WTC11 (cell line): ENCODE measurements at regions not wholly inside any gene's neighbourhood (a gene's known extent, or its start where the extent isn't known, plus 50 kb on each side); places are given as distances from the start of the nearest gene placed in this dataset.

Source experiments
- ATF3 ChIP-seq: sonication (generic); formaldehyde crosslinking; conservative IDR thresholded peaks from 2 replicates; pipeline ENCODE4 v1.8.1; 2022; ENCODE audit warnings: mild to moderate bottlenecking, missing genetic modification reagents
- CBFB ChIP-seq: sonication (generic); formaldehyde crosslinking; IDR thresholded peaks from 2 replicates; pipeline ENCODE4 v1.8.1; 2022; ENCODE audit warnings: mild to moderate bottlenecking, low read depth, missing genetic modification reagents
- FOXJ3 ChIP-seq: sonication (generic); formaldehyde crosslinking; IDR thresholded peaks from 2 replicates; pipeline ENCODE4 v1.9.0; 2021; ENCODE audit warnings: missing genetic modification reagents, mild to moderate bottlenecking, borderline replicate concordance
- MYBL2 ChIP-seq: sonication (generic); formaldehyde crosslinking; IDR thresholded peaks from 2 replicates; pipeline ENCODE4 v1.8.1; 2023; ENCODE audit warnings: mild to moderate bottlenecking, moderate library complexity, missing genetic modification reagents
- NFYB ChIP-seq: sonication (generic); formaldehyde crosslinking; conservative IDR thresholded peaks from 2 replicates; pipeline ENCODE4 v1.8.0; 2022; ENCODE audit warnings: low read depth, missing genetic modification reagents
- RELA ChIP-seq: sonication (generic); formaldehyde crosslinking; IDR thresholded peaks from 2 replicates; pipeline ENCODE4 v1.8.1; 2022; ENCODE audit warnings: missing genetic modification reagents, mild to moderate bottlenecking, borderline replicate concordance
- TEAD1 ChIP-seq: sonication (generic); formaldehyde crosslinking; IDR thresholded peaks from 2 replicates; pipeline ENCODE4 v1.8.0; 2022; ENCODE audit warnings: mild to moderate bottlenecking, missing genetic modification reagents
- TEAD4 ChIP-seq: sonication (generic); formaldehyde crosslinking; IDR thresholded peaks from 2 replicates; pipeline ENCODE4 v1.8.0; 2022; ENCODE audit warnings: mild to moderate bottlenecking, missing genetic modification reagents
- ZNF396 ChIP-seq: fragments of 250-450 bp; sonication (Bioruptor Pico); IDR thresholded peaks from 2 replicates; pipeline ENCODE4 v1.8.0; 2021; ENCODE audit warnings: mild to moderate bottlenecking, moderate library complexity, borderline replicate concordance
- TF ChIP-seq, protein P1 (sequence below): fragments of 200-600 bp; IDR thresholded peaks from 2 replicates; pipeline ENCODE4 v1.8.0; 2022; ENCODE audit warnings: antibody characterized with exemption
- TF ChIP-seq, protein P2 (sequence below): sonication (generic); formaldehyde crosslinking; IDR thresholded peaks from 2 replicates; pipeline ENCODE4 v1.8.1; 2022; ENCODE audit warnings: low read depth, missing genetic modification reagents, borderline replicate concordance

DNA sequence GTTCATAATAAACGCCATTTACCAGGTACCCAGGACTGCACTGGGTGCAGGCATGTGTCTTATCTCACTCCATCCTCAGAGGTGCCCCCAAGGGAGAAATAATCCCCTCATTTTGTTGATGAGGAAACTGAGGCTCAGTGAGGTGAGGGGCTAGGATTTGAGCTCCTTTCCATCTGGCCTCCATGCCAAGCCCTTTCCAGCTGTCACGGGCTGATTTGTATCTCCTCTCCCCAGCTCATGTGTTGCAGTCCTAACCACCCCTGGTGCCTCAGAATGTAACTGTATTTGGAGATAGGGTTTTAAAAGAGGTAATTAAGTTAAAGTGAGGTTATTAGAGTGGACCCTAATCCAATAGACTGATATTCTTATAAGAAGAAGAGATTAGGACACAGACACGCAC is 137.3 kb downstream of the MYCN start:
- TF ChIP-seq FOXJ3 (CRISPR knock-in tag) (no peak), RELA (CRISPR knock-in tag) (no peak), ZNF396 (no peak), TEAD1 (CRISPR knock-in tag) (no peak), CBFB (no peak), TEAD4 (CRISPR knock-in tag) (no peak), ATF3 (CRISPR knock-in tag) (no peak), MYBL2 (no peak), NFYB (CRISPR knock-in tag) (no peak)
- TF ChIP-seq, protein P1, sequence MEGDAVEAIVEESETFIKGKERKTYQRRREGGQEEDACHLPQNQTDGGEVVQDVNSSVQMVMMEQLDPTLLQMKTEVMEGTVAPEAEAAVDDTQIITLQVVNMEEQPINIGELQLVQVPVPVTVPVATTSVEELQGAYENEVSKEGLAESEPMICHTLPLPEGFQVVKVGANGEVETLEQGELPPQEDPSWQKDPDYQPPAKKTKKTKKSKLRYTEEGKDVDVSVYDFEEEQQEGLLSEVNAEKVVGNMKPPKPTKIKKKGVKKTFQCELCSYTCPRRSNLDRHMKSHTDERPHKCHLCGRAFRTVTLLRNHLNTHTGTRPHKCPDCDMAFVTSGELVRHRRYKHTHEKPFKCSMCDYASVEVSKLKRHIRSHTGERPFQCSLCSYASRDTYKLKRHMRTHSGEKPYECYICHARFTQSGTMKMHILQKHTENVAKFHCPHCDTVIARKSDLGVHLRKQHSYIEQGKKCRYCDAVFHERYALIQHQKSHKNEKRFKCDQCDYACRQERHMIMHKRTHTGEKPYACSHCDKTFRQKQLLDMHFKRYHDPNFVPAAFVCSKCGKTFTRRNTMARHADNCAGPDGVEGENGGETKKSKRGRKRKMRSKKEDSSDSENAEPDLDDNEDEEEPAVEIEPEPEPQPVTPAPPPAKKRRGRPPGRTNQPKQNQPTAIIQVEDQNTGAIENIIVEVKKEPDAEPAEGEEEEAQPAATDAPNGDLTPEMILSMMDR: no peak
- TF ChIP-seq, protein P2, sequence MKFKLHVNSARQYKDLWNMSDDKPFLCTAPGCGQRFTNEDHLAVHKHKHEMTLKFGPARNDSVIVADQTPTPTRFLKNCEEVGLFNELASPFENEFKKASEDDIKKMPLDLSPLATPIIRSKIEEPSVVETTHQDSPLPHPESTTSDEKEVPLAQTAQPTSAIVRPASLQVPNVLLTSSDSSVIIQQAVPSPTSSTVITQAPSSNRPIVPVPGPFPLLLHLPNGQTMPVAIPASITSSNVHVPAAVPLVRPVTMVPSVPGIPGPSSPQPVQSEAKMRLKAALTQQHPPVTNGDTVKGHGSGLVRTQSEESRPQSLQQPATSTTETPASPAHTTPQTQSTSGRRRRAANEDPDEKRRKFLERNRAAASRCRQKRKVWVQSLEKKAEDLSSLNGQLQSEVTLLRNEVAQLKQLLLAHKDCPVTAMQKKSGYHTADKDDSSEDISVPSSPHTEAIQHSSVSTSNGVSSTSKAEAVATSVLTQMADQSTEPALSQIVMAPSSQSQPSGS: no peak
